Body of pancreas (tissue), 4 donors: ENCODE measurements at regions not wholly inside any gene's neighbourhood (a gene's known extent, or its start where the extent isn't known, plus 50 kb on each side); places are given as distances from the start of the nearest gene placed in this dataset.

Experiments used
- CTCF ChIP-seq, 7 experiments: fragments of 450-650 bp in 4 of 7; fragments of 200-600 bp in 3 of 7; sonication (generic) in 3 of 7; IDR thresholded peaks; one replicate each; pipeline ENCODE4 v1.5.1; 2016 to 2019; ENCODE audit warnings: antibody characterized with exemption in 7 of 7
- POLR2A ChIP-seq, 3 donors: fragments of 450-650 bp; IDR thresholded peaks; one replicate each; pipeline ENCODE4 v1.6.1; 2016; ENCODE audit warnings: antibody characterized with exemption in 3 of 3, mild to moderate bottlenecking in 2 of 3

- TF ChIP-seq CTCF (IDR thresholded peaks at IDR 0.05): no peak
- TF ChIP-seq POLR2A (IDR thresholded peaks at IDR 0.05): no peak
Measured at GRCh38 chr20:60728705-60729104, 523.4 kb upstream of the CDH4 start.
